NCI-H146 treated with DMSO at 0.1 percent for 48 hours (cell line): ENCODE measurements at regions not wholly inside any gene's neighbourhood (a gene's known extent, or its start where the extent isn't known, plus 50 kb on each side); places are given as distances from the start of the nearest gene placed in this dataset.

Experiments
- DNase-seq: peaks from one replicate; lab custom pipeline; 2025; ENCODE audit not compliant: unreplicated experiment; lab: John Stamatoyannopoulos, UW

DNA sequence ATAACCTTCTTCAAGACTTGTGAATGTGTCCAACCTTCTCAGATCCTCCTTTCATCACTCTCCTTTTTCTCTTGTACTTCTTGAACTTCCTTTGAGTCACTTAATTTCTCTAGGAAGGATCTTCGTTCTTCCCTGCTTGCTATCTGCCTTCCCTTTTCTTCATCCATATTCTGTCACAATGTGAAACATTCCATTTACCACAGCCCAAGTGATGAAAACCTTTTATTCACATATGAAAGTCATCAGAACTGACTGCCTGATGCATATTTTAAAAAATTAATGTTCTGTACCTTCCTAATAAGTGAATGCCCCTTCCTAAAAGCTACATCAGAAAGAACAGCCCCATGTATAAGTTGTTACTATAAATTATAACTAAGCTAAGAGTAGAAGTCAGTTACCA, 520.4 kb upstream of the LUZP2 start:
- DNase-seq: no peak

DNA sequence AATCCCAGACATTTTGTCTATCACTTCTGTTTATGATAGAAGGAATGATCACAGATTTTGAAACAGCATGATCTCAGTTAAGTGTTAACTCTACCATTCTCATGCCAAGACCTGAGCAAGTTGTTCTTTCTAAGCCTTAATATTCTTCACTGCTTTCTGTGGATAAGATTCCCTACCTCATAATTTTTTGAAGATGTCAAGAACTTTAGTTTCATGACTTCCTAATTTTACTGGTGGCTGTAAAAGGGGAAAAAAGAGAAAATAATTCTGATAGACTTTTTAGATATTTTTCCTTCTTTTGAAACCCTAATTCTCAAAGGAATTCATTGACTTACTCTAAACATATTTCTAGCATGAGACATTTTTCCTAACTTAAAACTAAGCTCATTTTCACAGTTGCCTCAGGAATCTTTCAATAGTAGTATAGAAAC, 520.0 kb upstream of the LUZP2 start:
- no peak for DNase-seq

DNA sequence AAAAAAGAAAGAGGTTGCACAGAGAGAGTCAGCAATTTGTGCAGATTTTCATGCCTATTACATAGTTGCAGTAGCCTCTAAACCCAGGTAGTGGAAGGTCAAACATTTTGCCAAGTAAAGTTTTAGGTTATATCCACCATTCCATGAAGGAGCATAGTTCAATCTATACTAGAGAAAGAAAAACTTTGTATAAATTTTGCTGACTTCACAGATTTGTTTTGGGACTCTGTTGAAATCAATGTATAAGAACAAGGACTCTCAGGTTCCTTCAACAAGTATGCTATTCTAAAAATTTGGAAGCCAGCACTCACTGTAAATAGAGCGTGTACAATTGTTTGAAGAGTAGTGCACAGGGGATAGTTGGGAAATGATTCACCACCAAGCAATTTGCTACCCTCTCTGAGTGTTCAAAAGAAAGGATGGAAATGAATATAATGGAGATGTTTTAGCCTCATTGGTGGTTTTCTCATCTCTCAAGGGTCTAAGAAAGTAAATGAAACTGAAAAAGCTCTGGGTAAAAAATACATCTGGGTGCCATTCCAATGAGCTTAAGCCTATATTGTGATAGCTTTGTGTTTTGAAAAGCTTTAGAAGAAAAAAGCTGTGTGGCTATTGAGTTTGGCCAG, 508.4 kb upstream of the LUZP2 start:
- DNase-seq: no peak

DNA sequence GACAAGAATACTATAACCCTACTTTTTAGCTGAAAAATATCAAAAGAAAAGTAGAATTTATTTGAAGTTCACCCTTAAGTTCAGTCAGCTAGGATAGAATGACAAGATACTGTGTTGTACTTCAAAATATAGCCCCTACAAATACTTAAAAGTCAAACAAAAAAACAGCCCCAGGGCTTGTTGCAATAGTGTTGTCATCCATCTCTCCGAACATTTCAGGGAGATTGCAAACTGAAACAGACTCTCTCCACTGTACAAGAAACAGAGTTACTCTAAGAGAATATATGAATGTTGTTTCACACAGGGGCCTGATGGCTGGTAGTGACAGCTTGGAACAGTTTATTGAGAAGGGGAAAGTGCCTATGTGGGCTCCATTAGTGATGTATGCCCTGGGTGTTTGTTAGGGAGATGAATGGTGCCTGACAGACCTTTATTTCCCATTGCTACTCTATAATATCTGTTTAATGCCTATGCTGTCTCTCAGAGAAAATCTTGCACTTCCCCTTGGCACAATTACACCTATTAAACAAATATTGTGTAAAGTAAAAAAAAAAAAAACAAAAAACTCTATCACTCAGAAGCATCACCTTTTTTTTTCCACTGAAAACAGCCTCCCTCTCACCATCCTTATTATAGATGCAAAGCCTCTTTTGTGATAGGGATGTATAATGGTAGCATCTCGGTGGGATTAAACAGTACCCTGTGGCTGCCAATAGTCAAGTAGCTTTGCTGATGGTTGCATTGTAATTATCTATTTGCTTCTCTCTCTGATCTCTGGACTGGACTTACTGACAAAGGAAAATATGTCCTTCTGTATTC, 506.3 kb upstream of the LUZP2 start:
- no peak for DNase-seq

DNA sequence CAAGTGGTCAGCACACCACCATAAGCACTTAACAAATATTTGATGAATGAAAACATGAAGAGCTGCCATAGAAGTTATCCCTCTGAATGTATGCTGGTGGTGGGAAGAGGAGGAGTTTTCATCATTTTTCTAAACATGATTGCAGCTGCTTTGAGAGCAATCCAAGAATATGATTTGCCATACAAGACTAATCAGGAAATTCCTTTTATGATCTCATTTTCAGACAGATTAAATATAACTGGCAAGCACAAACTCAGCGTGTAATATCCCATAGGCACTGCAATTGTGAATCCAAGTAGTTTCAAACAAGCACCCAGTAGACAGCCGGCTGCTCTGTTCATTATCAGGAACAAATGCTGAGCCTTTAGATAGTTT, 505.7 kb upstream of the LUZP2 start:
- DNase-seq: no peak

DNA sequence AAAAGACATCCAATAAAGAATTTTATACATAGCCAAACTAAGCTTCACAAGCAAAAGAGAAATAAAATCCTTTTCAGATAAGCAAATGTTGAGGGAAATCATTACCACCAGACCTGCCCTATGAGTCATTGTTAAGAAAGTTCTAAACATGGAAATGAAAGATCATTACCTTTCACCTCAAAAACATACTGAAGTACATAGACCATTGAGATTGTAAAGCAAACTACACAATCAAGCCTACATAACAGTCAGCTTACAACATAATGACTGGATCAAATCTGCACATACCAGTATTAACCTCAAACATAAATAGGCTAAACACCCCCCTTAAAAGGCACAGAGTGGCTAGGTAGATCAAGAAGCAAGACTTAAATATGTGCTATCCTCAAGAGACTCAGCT, 501.0 kb upstream of the LUZP2 start:
- no peak for DNase-seq

DNA sequence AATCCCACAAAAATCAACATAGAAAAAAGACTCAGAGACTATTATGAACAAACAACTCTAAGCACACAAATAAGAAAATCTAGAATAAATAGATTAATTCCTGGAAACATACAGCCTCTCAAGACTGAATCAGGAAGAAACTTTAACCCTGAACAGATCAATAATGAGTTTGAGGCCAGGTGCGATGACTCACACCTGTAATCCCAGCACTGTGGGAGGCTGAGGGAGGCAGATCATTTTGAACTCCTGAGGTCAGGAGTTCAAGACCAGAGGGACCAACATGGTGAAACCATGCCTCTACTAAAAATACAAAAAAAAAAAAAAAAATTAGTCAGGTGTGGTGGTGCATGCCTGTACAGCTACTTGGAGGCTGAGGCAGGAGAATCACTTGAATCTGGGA, 499.5 kb upstream of the LUZP2 start:
- DNase-seq: no peak

DNA sequence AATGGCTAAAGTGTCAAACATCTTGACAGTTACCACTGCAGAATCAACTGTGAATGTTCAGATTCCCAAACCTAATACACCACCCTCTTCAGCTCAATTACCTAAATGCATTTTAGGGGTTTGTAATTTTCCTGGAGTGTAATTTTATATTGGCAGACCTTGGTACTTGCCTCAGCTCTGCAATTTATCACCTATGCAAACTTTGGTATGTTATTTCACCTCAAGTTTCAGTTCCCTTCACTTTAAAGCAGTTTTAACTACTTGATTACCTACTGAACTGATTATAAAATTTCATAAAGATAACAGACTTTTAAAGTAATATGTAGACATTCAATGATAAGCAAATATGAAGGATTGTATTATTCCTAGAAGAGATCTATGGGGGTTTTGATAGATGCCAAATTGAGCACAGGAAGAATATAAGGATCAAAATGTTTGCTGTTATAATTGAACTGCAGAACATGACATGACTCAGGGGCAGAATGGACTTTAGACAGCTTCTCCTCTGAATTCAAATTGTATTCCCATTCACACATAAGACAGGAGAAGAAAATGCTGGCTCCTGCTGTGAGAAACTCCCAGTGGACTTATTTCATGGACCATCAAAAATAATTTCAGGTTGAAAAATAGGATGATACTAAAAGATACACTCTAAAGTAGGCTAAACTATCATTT, 491.5 kb upstream of the LUZP2 start:
- no peak for DNase-seq

DNA sequence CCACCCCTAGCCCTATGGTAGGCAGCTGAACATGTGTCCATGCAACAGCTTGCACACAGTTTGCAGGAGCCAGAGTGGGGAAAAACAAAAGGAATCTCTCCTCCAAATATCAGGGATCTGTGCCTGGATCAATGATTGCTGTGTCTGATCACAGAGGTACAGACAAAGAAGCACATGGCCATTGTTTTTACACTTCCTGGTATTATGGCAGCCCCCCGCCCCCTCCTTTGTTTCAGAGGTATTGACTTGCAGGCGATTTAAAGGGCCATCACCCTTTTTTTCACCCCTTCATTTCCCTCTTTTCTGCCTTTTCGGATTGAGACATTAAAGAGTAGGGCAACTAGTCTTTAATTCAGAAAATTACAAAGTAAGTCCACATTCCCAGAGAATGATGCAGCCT, 453.0 kb upstream of the LUZP2 start:
- DNase-seq: no peak

DNA sequence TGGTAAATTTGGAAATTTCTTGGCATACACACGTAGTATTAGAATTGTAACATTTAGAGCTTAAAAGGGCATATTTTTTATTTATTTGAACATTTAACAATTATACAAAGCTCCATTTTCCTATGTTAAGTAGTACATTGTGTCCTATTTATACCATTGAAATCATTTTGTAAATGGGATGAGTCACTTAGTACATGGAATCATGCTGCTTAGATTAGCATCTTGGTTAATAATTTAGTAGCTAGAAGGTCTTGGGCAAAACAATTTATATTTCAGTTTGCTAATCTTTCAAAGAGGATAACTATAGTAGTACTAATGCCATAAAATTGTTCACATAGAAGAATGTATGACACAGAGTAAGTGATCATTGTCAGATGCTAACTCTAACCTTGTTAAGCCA, 450.1 kb upstream of the LUZP2 start:
- DNase-seq: no peak

DNA sequence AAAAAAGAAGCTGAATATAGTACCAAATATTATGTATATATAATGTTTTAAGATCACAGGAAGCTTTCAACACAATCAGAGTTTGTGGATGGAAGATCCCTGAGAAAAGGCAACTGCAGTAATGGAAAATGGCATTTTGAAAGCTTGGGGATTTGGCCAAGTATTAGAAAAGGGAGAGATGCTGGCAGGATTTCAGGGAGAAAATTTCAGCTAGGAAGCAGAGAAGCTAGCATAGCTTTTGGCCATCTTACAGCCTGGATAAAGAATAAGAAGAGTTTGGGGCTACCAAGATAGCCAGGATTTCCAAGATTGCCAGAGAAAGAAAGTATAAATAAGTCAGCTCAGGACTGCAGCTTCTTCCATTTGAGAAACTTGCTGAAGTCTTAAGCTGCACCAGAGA, 440.8 kb upstream of the LUZP2 start:
- DNase-seq: no peak

DNA sequence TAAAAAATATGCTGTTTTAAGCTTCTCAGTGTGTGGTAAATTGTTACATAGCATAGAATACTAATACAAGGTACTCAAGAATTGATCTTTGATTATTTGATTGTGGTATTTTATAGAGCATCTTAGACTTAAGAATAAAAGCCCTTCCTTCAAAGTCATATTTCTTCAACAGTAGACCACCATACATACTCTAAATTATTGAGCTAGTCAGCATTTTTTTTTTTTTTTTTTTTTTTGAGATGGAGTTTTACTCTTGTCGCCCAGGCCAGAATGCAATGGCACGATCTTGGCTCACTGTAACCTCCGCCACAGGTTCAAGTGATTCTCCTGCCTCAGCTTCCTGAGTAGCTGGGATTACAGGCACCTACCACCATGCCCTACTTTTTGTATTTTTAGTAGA, 436.7 kb upstream of the LUZP2 start:
- DNase-seq: no peak

DNA sequence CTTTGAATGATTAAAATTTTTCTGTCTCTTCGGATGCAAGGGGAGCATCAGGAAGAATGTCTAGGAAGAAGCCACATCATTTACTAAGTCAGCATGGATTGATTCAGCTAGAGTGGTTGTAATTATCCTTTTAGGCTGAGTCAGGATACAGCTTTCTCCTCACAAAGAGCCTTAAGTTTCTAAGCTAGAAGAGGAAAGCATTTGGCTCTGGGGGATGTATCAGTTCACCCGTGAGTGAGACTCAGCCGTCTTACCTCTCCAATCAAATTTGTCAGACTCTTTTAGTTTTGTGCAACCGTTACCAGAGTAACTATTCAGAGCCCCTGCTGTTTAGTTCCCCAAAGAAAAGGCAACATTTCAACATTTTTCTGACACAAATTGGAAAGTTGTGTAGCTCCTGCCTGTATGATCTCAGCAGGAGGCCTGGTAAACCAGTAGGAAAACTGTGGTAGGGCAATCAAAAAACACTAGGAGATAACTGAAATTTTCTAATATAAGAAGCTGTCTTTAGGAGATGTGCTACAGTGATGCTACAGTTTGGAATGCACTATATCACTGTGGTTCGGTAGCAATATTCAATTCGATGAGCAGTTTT, 432.4 kb upstream of the LUZP2 start:
- DNase-seq: no peak

DNA sequence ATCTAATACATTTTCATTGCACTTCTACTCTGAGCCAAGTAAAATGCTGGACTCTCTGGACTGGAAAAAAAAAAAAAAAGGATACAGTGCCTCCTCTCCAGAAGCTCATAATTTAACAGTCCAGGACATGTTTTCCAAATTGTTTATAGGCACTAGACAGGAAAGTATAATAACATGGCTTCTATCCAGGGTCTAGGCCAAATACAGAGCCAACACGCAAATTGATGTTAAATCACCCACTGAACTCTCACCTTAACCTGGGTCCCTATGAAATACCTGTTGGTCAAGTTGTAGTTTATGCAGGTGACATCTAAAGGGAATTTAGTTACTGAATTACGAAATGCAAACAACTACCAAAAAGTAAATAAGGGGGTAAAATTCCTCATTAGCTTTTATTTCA, 428.7 kb upstream of the LUZP2 start:
- no peak for DNase-seq

DNA sequence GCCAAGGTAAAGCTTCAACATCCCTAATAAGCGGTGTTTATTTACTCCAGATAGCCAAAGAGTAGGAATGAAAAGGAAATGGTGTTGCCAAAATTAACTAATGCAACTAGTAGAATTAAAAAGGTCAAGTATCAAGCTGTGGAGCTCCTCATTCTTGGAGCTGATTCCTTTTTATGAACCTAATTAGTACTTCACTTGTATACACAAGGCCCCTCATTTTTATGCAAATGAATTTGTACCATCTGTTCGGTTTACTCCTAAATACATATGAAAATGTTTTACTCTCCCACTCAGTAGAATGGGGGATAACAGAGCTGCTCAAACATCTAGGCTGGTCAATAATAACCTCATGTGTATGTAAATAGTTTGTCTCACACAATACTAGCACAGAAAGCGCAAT, 426.4 kb upstream of the LUZP2 start:
- DNase-seq: no peak

DNA sequence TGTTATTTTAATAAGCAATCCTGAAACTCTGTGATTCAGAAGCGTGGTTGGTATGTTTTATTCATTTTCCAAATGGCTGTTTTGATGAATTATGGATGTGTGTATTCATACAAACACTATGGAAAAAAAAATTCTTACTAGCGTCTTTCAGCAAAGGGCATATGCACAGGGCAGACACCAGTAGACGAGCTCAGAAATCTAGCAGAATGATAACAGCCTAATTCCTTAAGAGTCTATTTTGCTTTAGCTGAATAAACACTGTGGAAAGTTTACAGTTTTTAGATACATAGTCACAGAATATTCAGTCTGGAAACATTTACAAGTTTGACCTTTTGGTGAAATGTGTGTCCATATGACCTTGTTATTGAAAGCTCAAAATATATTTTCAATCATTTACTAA, 418.8 kb upstream of the LUZP2 start:
- no peak for DNase-seq

DNA sequence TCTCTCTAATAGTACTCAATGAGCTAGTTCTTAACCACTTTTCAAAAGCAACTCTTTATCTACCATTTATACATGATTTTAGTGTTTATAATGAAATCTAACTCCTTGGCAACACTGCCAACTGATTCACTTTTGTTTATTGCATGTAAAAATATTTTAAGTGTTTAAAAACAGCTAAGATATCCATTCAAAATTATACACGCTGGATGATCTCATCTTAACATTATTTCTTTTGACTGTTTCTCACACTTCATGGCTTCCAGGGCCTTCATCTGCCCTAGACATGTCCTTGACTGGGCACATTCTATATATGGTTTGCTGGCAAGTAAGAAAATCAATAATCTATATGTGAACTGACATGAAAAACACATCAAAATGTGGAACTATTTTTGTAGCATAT, 414.6 kb upstream of the LUZP2 start:
- DNase-seq: no peak

DNA sequence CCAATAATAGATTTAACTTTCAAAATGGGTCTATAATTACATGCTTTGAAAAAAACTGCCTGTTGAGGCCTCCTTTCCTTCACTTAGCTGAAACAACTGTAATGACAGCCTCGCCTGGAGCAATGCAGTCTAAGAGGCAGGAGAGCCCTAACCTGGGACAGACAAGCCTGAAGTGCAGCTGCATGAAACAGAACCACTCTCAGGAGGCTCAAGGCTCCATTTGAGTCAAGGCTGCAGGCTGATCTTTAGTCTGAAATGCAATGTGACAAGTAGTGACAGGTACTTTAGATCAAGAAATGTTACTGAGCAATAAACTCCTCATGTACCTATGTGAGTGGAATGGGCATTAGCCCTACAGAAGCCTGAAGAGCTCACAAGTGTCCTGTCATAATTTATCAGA, 414.0 kb upstream of the LUZP2 start:
- no peak for DNase-seq

DNA sequence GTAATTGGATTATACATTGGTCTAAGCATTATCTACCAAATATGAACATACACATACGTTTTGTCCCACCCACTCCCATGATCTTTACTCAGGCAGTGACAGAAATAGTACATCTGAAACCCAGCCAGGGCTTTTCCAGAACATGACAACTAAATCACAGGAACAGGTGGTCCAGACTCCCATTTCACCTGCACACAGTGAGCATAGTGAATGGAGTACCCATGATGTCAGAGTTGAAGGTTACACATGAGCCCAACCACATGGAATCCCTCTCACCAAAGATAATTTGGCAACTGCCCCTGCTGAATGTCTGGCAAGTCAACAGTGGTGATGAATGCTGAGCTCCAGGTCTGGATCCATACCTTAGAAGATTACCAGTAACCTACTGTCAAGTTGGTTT, 411.9 kb upstream of the LUZP2 start:
- DNase-seq: no peak

DNA sequence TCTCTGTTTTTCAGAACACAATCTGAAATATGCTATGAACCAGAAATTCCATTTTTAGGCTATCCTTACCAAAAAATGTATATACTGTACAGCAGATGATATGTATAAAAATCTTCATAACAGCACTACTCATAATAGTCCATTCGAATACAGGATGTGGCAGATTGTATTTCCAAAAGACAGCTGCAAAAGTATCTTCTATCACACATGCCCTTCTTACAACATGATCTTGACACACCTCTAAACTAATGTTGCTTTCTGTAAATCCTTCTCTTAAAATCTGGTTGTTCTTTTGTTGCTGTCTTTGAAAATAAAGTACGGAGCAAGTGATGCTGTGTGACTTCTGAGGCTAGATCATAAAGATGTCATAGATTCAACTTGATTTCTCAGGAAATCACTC, 409.9 kb upstream of the LUZP2 start:
- no peak for DNase-seq

DNA sequence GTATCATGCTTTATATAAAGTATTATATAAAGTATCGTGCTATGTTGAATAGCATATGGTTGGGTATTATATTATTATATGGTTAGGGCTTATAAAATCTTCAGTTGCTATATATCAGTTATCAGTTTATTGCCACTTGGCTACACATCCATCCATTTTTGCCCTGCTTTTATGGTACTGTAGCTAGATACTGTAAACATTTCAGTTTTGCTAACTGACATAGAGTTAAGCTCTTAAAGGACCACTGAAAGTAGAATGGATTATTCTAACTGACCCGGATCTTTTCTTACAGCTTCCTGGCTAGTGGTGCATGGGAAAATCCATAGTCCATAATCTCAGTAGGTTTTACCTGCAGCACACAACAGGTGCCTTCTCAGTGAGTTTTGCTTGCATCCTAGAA, 405.3 kb upstream of the LUZP2 start:
- no peak for DNase-seq

DNA sequence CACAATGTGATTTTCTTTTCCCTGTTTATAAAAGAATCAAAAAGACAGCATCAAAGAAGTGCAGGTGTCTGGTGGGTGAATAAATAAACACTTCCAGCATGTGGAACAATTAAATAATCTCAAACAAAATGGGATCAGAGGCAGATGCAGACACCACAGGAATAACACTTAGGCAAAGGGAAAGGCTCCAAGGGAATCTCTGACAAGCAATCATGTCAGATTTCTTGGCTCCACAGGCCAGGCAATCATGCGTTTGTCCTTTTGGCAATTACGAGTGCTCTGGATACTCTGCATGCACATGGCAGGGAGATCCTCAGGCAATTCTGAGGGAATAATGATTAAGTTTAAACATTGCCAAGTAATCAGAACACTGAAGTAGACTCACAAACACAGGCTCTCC, 403.5 kb upstream of the LUZP2 start:
- no peak for DNase-seq
